IMR-90 (cell line): ENCODE measurements at regions not wholly inside any gene's neighbourhood (a gene's known extent, or its start where the extent isn't known, plus 50 kb on each side); places are given as distances from the start of the nearest gene placed in this dataset.

ENCODE experiments used
- ATAC-seq: fragments of 200-7000 bp; cut with Tn5 transposase; 2 replicates; pipeline ENCODE4 v1.9.1; 2020; ENCODE audit warnings: low read depth, mild to moderate bottlenecking, moderate library complexity
- BruUV-seq: library from RNA; stranded (reverse); fragments of 400-500 nt; replicated peaks from 2 replicates; lab custom pipeline; 2021; lab: Mats Ljungman, UMichigan
- CTCF ChIA-PET: fragments of 300-600 bp; formaldehyde crosslinking; extraction: SDS; loops from one replicate; lab custom pipeline; 2021; ENCODE audit warnings: antibody characterized with exemption; lab: Yijun Ruan, JAX
- POLR2A ChIA-PET: fragments of 300-600 bp; sonication (Branson Sonifier 250); formaldehyde crosslinking; loops from one replicate; lab custom pipeline; 2022; ENCODE audit warnings: antibody characterized with exemption; ENCODE audit not compliant: unreplicated experiment; lab: Charles Lee
- DNase-seq: peaks from one replicate; pipeline ENCODE4 v3.0.0; 2013
- H2AFZ ChIP-seq: replicated peaks from 2 replicates; pipeline ENCODE3; 2013; ENCODE audit warnings: low read length, mild to moderate bottlenecking; ENCODE audit not compliant: poor library complexity
- H2AK5ac ChIP-seq: 2 replicates; pipeline ENCODE4 v1.6.1; 2013; ENCODE audit warnings: low read depth, low read length, inconsistent platforms
- H2AK9ac ChIP-seq: replicated peaks from 2 replicates; pipeline ENCODE3; 2013; ENCODE audit warnings: mild to moderate bottlenecking, low read depth, low read length, moderate library complexity; ENCODE audit not compliant: poor library complexity
- H2BK120ac ChIP-seq: 2 replicates; pipeline ENCODE4 v1.6.1; 2013; ENCODE audit warnings: low read depth, low read length, inconsistent platforms
- H2BK15ac ChIP-seq: 3 replicates; pipeline ENCODE4 v1.6.1; 2013; ENCODE audit warnings: low read depth, low read length, inconsistent platforms
- H2BK20ac ChIP-seq: 2 replicates; pipeline ENCODE4 v1.6.1; 2013; ENCODE audit warnings: low read depth, mild to moderate bottlenecking, inconsistent platforms, low read length, moderate library complexity
- H2BK5ac ChIP-seq: 2 replicates; pipeline ENCODE4 v1.6.1; 2013; ENCODE audit warnings: mild to moderate bottlenecking, low read depth, low read length, inconsistent platforms; ENCODE audit not compliant: poor library complexity, severe bottlenecking
- H3K14ac ChIP-seq: replicated peaks from 2 replicates; pipeline ENCODE4 v1.6.1; 2013; ENCODE audit warnings: low read depth, low read length, inconsistent platforms
- H3K18ac ChIP-seq: 2 replicates; pipeline ENCODE4 v1.6.1; 2013; ENCODE audit warnings: low read depth, low read length, control low read depth
- H3K23ac ChIP-seq: 2 replicates; pipeline ENCODE4 v1.6.1; 2013; ENCODE audit warnings: low read depth, low read length, inconsistent platforms
- H3K27ac ChIP-seq: 2 replicates; pipeline ENCODE4 v1.5.1; 2013; ENCODE audit warnings: mild to moderate bottlenecking, control low read depth, low read length; ENCODE audit not compliant: insufficient read depth
- H3K27me3 ChIP-seq: 2 replicates; pipeline ENCODE4 v1.6.1; 2013; ENCODE audit warnings: low read length; ENCODE audit not compliant: control insufficient read depth, insufficient read depth
- H3K36me3 ChIP-seq: 2 replicates; pipeline ENCODE4 v1.6.1; 2013; ENCODE audit warnings: low read length, mixed read lengths; ENCODE audit not compliant: control insufficient read depth, insufficient read depth
- H3K4ac ChIP-seq: 2 replicates; pipeline ENCODE4 v1.6.1; 2013; ENCODE audit warnings: low read depth, low read length, inconsistent platforms
- H3K4me1 ChIP-seq: 2 replicates; pipeline ENCODE4 v1.6.1; 2013; ENCODE audit warnings: low read length, mixed read lengths; ENCODE audit not compliant: control insufficient read depth, insufficient read depth
- H3K4me2 ChIP-seq: 2 replicates; pipeline ENCODE4 v1.6.1; 2013; ENCODE audit warnings: low read depth, mild to moderate bottlenecking, control low read depth, low read length, moderate library complexity
- H3K4me3 ChIP-seq: 2 replicates; pipeline ENCODE4 v1.5.1; 2013; ENCODE audit warnings: low read depth, mild to moderate bottlenecking, control low read depth, low read length, moderate library complexity; ENCODE audit not compliant: insufficient read depth
- H3K56ac ChIP-seq: 2 replicates; pipeline ENCODE4 v1.6.1; 2013; ENCODE audit warnings: low read length, inconsistent platforms; ENCODE audit not compliant: insufficient read depth; ENCODE audit errors: extremely low read depth
- H3K79me1 ChIP-seq, 2 experiments: 2 replicates each; pipeline ENCODE4 v1.6.1; 2013; ENCODE audit warnings: low read length in 2 of 2, inconsistent platforms in 1 of 2, low read depth in 1 of 2
- H3K9ac ChIP-seq: 2 replicates; pipeline ENCODE4 v1.6.1; 2013; ENCODE audit warnings: low read depth, low read length, control low read depth
- H3K9me1 ChIP-seq: 2 replicates; pipeline ENCODE4 v1.6.1; 2013; ENCODE audit warnings: low read length, inconsistent platforms; ENCODE audit not compliant: insufficient read depth
- H3K9me3 ChIP-seq: 2 replicates; pipeline ENCODE4 v1.6.1; 2013; ENCODE audit warnings: low read length; ENCODE audit not compliant: control insufficient read depth, insufficient read depth
- H4K20me1 ChIP-seq: 2 replicates; pipeline ENCODE4 v1.6.1; 2013; ENCODE audit warnings: low read length, inconsistent platforms; ENCODE audit not compliant: insufficient read depth
- H4K5ac ChIP-seq: 2 replicates; pipeline ENCODE4 v1.6.1; 2013; ENCODE audit warnings: mild to moderate bottlenecking, low read depth, low read length, control low read depth
- H4K8ac ChIP-seq, 2 experiments: 2 replicates each; pipeline ENCODE4 v1.6.1; 2013; ENCODE audit warnings: low read depth in 2 of 2, low read length in 2 of 2, control low read depth in 1 of 2, inconsistent platforms in 1 of 2
- H4K91ac ChIP-seq: 2 replicates; pipeline ENCODE4 v1.6.1; 2013; ENCODE audit warnings: low read depth, low read length, inconsistent platforms; ENCODE audit not compliant: insufficient read depth
- BHLHE40 ChIP-seq: fragments of 150-350 bp; IDR thresholded peaks from 2 replicates; pipeline ENCODE4 v1.6.1; 2016; ENCODE audit warnings: mild to moderate bottlenecking, low read depth, low read length
- CEBPB ChIP-seq: IDR thresholded peaks from 2 replicates; pipeline ENCODE4 v1.6.1; 2012; ENCODE audit warnings: low read depth, low read length, improper control_type of control experiment
- CHD1 ChIP-seq: IDR thresholded peaks from 2 replicates; pipeline ENCODE4 v1.6.1; 2012; ENCODE audit warnings: low read depth, low read length, improper control_type of control experiment
- CTCF ChIP-seq: conservative IDR thresholded peaks from 2 replicates; pipeline ENCODE4 v1.5.1; 2012; ENCODE audit warnings: mild to moderate bottlenecking, low read depth, low read length, improper control_type of control experiment
- ELK1 ChIP-seq: fragments of 150-350 bp; IDR thresholded peaks from 2 replicates; pipeline ENCODE4 v1.6.1; 2016; ENCODE audit warnings: low read depth, mild to moderate bottlenecking, low read length, moderate library complexity, borderline replicate concordance
- FOS ChIP-seq: fragments of 150-350 bp; IDR thresholded peaks from 2 replicates; pipeline ENCODE4 v1.6.1; 2016; ENCODE audit warnings: low read depth, low read length
- MAFK ChIP-seq: IDR thresholded peaks from 2 replicates; pipeline ENCODE4 v1.6.1; 2012; ENCODE audit warnings: low read depth, low read length, improper control_type of control experiment
- MAZ ChIP-seq: IDR thresholded peaks from 2 replicates; pipeline ENCODE4 v1.6.1; 2012; ENCODE audit warnings: low read depth, mild to moderate bottlenecking, low read length, improper control_type of control experiment, moderate library complexity, borderline replicate concordance
- MXI1 ChIP-seq: IDR thresholded peaks from 2 replicates; pipeline ENCODE4 v1.6.1; 2012; ENCODE audit warnings: low read depth, mild to moderate bottlenecking, low read length, moderate library complexity, borderline replicate concordance
- NFE2L2 ChIP-seq: fragments of 150-350 bp; IDR thresholded peaks from 2 replicates; pipeline ENCODE4 v1.6.1; 2016; ENCODE audit warnings: low read depth, mild to moderate bottlenecking, low read length
- POLR2A ChIP-seq: IDR thresholded peaks from 2 replicates; pipeline ENCODE4 v1.6.1; 2012; ENCODE audit warnings: mild to moderate bottlenecking, low read depth, low read length
- RAD21 ChIP-seq: IDR thresholded peaks from 2 replicates; pipeline ENCODE4 v1.6.1; 2012; ENCODE audit warnings: low read length, improper control_type of control experiment
- RCOR1 ChIP-seq: IDR thresholded peaks from 2 replicates; pipeline ENCODE4 v1.6.1; 2012; ENCODE audit warnings: mild to moderate bottlenecking, low read length, improper control_type of control experiment; ENCODE audit not compliant: insufficient replicate concordance
- RFX5 ChIP-seq: IDR thresholded peaks from 2 replicates; pipeline ENCODE4 v1.8.0; 2012; ENCODE audit warnings: low read depth, mild to moderate bottlenecking, low read length, moderate library complexity
- SMC3 ChIP-seq: fragments of 150-350 bp; IDR thresholded peaks from 2 replicates; pipeline ENCODE4 v1.6.1; 2016; ENCODE audit warnings: low read depth, mild to moderate bottlenecking, antibody characterized with exemption, low read length, moderate library complexity
- USF2 ChIP-seq: fragments of 150-350 bp; IDR thresholded peaks from 2 replicates; pipeline ENCODE4 v1.6.1; 2017; ENCODE audit warnings: mild to moderate bottlenecking, antibody characterized with exemption, low read length, low read depth
- WGBS, 2 experiments: methylation state at CpG; one replicate each; pipeline versions ENCODE4 v1.1.5 to v1.1.7; 2013; ENCODE audit warnings: missing lambda C conversion rate in 2 of 2; ENCODE audit not compliant: insufficient read length in 1 of 2; ENCODE audit errors: extremely low coverage in 2 of 2; 5-methylcytosine and 5-hydroxymethylcytosine counted together
- dilution Hi-C: fragments of 300-500 bp; cut with HindIII; formaldehyde crosslinking; loops from one replicate; pipeline ENCODE4 v1.14.3; 2018; ENCODE audit warnings: low sequenced_read_pairs; ENCODE audit not compliant: unreplicated experiment
- in situ Hi-C: fragments of 300-500 bp; cut with MboI; formaldehyde crosslinking; loops from 3 replicates; pipeline ENCODE4 v1.14.3; 2019; ENCODE audit warnings: low sequenced_read_pairs, inconsistent platforms, mixed read lengths
- intact Hi-C: fragments of 100-400 bp; cut with micrococcal nuclease; formaldehyde crosslinking; loops from 2 replicates; pipeline ENCODE4 v1.10.0; 2022

- Histone ChIP-seq H3K79me1 (no peaks in the 10 kb centered on the region), H3K14ac (no peak overlapping the region), H4K8ac (no peak overlapping the region), H3K9me3 (no peaks in the 10 kb centered on the region), H2BK15ac (no peak overlapping the region), H3K4me2 (no peak overlapping the region), H2AK5ac (no peak overlapping the region), H4K20me1 (no peaks in the 10 kb centered on the region), H4K5ac (no peak overlapping the region), H3K4ac (no peak overlapping the region), H2BK5ac (no peak overlapping the region), H3K27ac (no peak overlapping the region), H3K9ac (no peak overlapping the region), H3K18ac (no peak overlapping the region), H2BK20ac (no peak overlapping the region), H3K56ac (no peak overlapping the region), H3K36me3 (no peaks in the 10 kb centered on the region), H4K91ac (no peak overlapping the region), H3K27me3 (peaks cover 2% of the 10 kb centered on the region; the same call in 1 of the 2 replicates), H3K4me3 (no peak overlapping the region), H3K23ac (no peak overlapping the region), H3K9me1 (no peaks in the 10 kb centered on the region), H2BK120ac (no peak overlapping the region), H2AK9ac (no peak overlapping the region), H2AFZ (no peak overlapping the region), H3K4me1 (no peaks in the 10 kb centered on the region)
- no TSS peak for BruUV-seq
- no peak for TF ChIP-seq RAD21
- no peak for TF ChIP-seq CHD1
- TF ChIP-seq SMC3, result no peak
- no peak for TF ChIP-seq POLR2A
- no peak for TF ChIP-seq ELK1
- TF ChIP-seq MAZ, result no peak
- no peak for TF ChIP-seq BHLHE40
- TF ChIP-seq NFE2L2, result no peak
- TF ChIP-seq RCOR1, result no peak
- no peak for TF ChIP-seq FOS
- no peak for TF ChIP-seq RFX5
- no peak for TF ChIP-seq MAFK
- TF ChIP-seq CEBPB, result no peak
- no peak for TF ChIP-seq MXI1
- no peak for TF ChIP-seq USF2
- no peak for TF ChIP-seq CTCF
- ChIA-PET POLR2A (no interaction called here), CTCF (no interaction called here)
- dilution Hi-C loops, result no loop called here
- ATAC-seq, result no peak
- in situ Hi-C loops, result no loop called here
- no CpG with 5 or more reads among the region's 10 CpGs for WGBS, 2 experiments
- no peak for DNase-seq
- intact Hi-C loops, result no loop called here
These were observed 104.6 kb upstream of the TEX51 start for GRCh38 chr2:126793885-126794613.
